Activated CD8-positive, alpha-beta memory T cell treated with anti-CD3 and anti-CD28 coated beads for 4 hours (primary cell): ENCODE measurements at regions not wholly inside any gene's neighbourhood (a gene's known extent, or its start where the extent isn't known, plus 50 kb on each side); places are given as distances from the start of the nearest gene placed in this dataset.
"Not testable (repeated sequence)": the region's sequence is repeated elsewhere in the genome, so short reads cannot be mapped to it uniquely, and the experiment has no call there.

Experiments used
- DNase-seq, 2 donors: peaks; one replicate each; pipeline ENCODE4 v3.0.0-alpha.2; 2020; ENCODE audit warnings: low read depth in 2 of 2

DNA sequence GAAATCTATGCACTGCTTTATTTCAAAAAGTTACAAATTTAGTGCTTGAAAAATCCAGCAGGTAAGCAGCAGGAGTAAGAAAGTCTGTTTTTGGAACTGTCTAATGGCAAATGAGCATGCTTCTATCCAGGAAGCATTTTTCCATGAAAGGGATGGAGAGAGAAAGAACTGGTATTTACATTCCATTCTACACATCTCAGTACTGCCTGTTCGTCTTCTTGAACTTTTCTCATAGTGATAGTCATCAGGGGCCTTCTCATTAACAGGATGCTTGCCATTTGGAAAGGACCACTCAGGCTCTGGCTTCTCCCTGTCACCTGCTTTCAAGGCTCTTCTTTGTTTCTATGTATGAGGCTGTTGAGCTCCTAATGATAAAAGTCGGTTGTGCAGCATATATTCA lies 267.3 kb upstream of the IL12A start:
- no peak for DNase-seq

DNA sequence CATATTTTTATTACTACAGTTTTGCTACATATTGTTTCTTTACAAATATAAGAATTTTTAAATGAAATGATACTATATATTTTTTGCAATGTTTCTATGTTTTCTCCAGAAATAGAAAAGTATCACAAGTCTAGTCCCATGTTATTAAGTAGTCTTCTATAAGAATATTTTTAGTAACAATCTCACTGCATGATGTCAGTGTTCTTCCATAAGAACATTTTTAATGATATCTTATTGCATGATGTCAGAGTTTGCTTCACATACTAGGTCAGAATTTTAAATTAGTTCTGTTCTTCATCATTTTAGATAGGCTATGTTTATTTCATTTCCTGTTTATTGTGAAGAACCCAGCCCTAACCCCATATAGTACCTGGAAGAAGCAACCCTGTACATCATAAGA lies 265.3 kb upstream of the IL12A start:
- no peak for DNase-seq

DNA sequence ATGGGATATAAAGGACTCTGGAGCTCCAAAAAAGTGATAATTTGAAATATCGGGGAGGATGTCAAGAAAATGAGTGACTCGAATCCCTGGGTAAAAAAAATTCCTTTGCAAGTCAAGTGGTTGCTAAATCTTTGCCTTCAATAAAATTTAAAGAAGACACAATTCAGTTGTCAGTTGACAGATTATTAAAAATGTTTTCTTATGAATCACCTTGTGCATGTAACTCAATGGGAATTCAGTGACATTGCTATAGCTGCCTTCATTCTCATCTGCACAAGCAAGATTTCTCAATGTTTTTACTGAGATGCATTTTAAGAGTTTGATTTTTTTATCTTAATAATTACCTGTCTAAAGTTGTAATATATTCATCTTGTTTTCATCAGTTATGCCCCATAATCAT lies 264.0 kb upstream of the IL12A start:
- no peak for DNase-seq

DNA sequence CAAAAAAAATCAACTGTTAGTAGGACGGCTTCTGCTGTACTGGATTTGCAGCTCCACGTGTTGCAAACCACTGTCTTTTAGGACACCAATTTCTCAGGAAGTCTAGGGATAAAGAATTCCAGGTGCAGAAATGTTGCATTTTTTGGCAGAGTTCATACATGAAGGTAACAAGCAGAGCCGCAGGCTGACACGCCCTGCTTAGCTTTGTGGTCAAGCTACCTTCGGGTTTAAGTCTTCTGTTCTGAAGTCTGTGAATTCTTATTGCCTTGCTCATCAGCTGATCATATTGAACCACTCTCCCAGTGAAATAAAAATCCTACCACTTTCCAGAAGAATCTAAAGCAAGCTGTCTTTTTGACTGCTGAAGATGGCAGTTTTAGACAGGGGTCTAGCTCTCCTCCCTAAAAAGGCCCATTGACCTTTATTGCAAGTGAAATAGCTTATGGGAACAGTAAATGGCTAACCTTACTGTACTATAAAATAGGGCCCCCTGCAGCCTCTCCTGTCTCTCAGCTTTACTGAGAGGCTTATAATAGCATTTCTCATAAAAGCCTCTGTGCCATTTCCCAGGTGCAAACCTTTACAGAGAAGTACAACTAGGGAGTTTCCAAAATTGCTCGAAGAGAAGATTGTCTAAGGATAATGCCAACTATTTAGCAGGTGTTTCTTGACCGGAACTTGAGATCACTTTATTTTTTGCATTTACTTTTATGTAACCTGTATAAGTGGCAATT lies 262.2 kb upstream of the IL12A start:
- no peak for DNase-seq

DNA sequence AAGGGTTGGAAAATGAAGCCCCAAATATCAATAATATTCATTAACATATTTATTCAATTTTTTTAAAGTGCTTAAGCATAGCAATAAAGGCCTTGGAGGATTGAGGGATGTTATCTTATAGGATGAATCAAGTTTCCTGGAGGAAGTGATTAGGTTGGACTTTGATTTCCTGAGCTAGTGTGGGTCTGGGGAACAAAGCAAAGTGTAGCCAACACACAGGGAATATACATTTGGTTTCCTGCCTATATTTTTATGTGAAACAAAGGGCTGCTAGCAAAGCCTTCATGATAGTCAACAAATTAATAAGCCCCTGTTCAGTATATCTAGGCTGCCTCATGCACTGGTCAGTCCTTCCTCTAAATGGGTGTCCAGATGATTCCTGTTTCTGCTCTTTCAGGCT lies 261.1 kb upstream of the IL12A start:
- no peak for DNase-seq

DNA sequence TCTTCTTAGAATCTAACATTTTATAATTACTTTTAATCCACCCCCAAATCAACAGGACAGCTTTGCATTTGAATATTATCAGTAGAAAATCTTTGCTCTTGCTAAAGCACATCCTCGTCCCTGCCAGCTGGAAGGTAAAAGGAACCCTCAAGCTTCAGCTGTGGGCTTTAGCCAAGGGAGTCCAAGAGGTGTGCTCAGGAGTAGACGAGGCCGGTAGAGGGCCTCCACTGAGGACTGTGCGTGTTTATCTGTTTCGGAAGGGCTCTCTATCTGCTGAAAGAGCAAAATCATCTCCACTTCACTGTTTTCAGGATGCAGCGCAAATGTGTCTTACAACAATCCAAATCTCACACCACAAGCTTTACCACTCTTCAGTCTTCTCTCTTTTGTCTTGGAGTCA lies 257.4 kb upstream of the IL12A start:
- DNase-seq: no peak

DNA sequence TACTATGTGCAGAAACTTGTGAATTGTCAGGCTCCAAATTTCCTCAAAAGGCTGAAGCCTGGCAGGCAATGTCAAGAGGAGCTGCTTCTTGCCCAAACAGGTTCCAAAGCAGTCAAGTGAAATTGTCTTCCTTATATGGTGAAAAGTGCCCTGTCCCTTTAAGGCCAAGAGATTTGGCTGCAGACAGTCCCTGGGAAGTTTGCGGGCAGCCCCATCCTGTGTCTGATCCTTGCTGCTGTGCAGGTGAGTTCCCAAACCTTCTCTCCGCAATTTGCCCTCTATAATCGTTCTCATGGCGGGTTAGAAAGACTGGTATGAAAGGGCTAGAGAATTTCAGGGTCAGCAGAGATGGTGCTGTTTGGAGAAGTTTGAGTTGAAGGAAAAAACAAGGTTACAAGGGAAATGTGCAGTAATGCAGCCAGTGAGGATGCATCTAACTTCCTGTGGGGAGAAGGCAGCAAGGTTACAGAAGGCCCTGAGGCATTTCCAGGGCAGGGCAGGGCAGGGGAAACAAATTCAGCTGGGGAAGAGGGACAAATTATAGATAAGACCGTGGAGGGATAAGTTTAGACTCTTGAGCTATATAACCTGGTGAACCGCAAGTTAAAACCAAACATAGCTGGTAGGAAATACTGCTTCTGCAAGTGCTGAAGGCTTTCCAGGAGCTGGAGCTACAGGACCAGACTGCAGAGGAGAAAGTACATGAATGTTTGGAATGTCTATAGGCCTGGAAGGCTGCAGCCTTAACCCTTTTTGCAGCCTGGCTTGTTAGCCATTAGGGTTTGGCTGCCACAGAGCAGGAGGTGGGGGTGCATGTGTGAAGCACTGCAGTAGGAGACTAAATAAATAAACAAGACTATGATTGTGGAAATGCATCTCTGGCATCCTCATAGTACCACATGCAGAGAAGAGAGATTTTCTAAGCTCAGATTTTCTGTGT lies 256.2 kb upstream of the IL12A start:
- no peak for DNase-seq

DNA sequence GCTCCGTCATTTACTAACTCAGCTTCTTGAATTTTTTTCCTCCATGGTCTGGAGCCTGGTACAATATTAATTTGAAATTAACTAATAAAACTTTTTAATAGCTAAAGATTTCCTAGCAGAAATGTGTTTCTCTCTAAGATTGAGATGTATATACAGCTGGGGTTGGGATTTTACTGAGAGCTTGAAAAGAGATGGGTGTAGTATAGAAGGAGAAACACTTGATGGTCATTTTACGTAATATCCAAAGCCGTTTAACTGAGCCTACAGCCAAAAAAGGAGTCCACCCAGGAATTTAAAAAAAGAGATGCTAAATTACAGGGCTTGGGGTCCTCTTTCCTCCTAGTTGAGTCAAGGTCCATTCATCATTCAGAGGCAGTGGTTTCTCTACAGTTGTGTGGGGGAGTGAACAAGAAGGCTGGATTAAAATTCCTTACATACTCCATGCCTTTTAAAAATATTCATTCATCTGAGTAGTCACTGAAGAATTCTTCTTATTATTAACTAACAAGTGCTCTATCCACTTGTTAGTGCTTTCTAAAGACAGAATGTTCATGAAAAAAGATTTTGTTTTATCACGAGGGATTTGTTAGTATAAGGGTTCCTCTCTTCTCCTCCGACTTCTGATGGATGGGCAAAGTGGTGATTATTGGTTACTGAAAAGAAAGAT lies 255.3 kb upstream of the IL12A start:
- no peak for DNase-seq

DNA sequence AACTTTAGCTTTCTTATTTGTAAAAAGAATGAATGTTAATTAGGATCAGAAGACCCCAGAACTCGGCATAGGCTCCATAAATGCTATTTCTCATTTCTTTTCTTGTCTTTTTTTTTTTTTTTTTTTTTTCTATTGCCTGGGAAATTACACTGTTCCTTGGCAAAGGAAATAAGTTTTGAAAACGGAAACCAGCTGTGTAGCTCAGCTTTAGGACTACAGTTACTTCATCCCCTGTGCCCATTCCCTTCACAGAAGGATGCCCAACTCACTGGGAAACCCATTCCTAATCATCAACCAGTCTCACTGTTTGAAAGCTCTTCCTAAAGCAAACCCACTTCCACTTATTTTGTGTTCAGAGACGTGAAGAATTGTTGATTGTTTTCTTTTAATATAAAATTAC lies 254.0 kb upstream of the IL12A start:
- DNase-seq: no peak

DNA sequence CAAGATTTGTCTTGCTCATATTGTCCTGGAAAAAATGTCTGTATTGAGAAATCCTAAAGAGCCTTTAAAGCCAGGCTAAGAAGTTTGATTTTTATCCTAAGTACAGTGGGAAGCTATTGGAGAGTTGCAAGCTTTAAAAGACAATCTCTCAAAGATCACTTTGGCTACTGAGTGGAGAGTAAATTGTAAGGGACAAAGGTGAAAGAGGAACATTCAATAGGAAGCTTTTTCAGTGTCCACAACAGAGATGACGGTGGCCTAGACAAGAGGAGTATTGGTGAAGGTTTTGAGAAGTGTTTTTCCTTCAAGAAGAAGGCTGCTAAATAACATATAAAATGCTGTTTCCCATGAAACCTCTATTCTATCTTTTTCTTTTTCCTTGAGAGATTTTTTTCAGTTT lies 249.5 kb upstream of the IL12A start:
- no peak for DNase-seq

DNA sequence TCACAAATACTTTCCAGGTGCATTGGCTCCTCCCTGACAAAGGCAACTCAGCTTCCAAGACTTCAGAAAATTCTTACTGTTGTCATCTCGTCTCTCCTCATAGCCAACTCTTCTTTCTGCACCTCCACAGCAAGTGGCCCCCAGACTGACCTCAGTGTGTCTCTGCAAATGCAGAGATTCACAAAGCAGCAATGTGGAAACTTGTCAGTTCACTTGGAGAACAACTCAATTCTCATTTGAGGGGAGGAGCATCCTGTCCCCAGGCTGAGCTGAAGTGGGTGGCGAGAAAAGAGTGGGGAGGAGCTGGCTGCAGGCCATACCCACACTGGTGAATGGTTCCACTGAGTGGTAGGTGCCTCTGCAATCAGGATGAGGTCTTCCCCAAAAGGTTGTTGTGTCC lies 248.7 kb upstream of the IL12A start:
- DNase-seq: no peak

DNA sequence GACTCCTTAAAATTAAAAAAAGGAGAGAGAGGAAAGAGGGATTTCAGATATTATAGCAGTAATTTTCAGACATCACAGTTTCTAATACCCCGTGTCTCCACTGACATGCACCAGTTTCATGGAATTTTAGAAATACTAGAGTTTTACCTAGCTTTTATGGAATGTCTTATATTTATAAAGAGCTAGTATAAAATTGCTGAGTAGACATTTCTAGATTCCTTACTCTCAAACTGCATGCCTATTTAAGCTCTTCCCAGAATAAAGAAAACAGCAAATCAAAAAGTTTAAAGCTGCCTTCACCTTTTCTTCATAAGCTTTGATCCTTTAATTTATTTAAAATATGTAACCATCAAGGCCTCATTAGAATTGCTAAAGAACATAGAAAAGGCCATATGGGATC lies 247.4 kb upstream of the IL12A start:
- DNase-seq: no peak

DNA sequence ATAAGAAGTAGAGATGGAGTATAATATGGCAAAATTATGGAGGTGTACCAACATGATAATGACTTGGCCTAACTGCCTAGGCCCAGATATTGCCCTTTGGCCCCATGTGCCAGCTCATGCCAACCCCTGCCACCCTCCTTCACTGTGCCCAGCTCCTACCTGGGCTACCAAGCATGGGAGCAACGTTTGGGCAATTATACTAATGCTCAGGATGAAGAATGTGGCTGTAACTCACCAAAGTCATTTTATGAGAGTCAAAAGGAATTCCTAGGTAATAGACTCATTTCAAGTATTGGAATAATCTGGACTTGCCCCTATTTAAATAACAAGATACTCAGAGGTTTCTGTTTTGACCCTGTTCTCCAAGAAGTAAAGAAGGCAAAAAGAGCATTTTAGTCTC lies 240.2 kb upstream of the IL12A start:
- DNase-seq: no peak

DNA sequence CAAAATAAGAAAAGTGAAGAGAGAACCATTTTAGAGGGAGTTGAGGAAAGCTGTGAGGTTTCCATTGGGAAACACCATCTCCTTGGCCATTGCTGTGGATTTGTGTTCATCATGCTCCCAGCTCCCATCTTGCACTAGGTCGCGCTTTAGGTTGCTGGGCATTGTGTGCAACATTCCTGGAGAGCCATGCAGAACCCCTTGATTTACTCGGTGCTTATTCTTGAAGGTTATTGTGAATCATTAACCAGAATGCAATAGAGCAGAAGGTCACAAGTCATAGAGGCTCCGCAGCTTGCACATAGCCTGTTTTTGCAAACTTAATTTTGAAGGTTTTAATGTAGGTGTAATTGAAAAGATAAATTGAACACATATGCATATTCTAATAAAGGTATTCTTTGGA lies 239.2 kb upstream of the IL12A start:
- no peak for DNase-seq

DNA sequence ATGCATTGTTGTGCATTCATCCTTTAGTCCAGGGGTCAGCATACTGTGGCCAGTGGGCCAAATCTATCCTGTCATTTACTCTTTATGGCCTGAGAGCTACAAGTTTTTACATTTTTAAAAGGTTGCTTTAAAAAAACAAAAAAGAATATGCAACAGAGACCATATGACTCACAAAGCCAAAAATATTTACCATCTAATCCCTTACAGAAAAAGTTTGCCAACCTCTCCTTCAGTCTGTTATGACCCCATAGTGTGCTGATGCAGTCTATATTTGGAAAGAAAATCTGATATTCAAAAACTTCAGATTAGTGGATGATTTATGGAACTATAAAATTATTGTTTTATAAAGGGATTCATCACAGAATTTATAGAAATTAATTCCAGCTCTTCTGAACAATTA lies 237.5 kb upstream of the IL12A start:
- DNase-seq: no peak

DNA sequence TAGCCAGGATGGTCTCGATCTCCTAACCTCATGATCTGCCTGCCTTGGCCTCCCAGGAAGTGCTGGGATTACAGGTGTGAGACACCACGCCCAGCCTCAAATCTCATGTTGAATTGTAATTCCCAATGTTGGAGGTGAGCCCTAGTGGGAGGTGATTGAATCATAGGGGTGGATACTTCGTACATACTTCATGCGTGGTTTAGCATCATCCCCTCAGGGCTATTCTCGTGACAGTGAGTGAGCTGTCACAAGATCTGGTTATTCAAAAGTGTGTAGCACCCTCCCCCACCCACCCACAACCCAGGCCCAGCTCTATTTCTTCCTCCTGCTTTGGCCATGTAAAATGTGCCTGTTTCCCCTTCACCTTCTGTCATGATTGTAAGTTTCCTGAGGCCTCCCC lies 236.9 kb upstream of the IL12A start:
- no peak for DNase-seq

DNA sequence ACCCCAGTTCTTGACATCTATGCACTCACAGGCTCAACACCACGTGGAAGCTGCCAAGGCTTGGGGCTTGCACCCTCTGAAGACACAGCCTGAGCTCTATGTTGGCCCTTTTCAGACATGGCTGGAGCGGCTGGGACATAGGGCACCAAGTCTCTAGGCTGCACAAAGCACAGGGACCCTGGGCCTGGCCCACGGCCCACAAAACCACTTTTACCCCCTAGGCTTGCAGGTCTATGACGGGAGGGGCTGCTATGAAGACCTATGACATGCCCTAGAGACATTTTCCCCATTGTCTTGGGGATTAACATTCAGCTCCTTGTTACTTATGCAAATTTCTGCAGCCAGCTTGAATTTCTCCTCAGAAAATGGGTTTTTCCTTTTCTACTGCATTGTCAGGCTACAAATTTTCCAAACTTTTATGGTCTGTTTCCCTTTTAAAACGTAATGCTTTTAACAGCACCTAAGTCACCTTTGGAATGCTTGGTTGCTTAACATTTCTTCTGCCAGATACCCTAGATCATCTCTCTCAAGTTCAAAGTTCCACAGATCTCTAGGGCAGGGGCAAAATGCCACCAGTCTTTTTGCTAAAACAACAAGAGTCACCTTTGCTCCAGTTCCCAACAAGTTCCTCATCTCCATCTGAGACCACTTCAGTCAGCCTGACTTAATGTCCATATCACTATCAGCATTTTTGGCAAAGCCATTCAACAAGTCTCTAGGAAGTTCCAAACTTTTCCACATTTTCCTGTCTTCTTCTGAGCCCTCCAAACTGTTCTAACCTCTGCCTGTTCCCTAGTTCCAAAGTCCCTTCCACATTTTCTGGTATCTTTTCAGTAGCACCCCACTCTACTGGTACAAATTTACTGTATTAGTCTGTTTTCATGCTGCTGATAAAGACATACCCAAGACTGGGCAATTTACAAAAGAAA lies 232.1 kb upstream of the IL12A start:
- not testable (repeated sequence) for DNase-seq

DNA sequence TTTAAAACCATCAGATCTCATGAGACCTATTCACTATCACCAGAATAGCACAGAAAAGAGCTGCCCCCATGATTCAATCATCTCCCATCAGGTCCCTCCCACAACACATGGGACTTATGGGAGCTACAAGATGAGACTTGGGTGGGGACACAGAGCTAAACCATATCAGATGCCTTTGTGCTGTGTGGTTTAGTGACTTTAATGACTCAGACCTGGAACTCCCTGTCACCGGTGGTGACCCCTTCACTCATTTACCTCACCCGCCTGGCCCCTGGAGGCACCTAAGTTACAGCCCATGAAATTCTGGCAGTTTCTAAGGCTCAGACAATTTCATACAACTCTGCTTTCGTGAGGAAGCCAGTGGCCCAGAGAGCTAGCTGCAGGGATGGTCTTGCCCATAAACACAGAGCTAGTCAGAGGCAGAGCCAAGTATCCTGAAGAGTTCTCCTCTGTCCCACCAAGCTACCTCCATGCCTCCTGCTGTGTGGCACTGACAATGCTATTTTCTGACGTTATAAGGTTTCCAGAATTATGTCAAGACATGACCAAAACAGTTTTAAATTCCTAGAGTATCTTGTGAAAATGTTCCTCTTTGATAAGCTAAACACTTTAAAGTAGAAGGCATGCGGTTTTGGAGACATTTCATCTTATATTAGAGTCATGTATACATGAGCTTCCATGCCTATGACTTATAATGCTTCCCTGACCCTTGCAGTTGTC lies 231.1 kb upstream of the IL12A start:
- DNase-seq: no peak

DNA sequence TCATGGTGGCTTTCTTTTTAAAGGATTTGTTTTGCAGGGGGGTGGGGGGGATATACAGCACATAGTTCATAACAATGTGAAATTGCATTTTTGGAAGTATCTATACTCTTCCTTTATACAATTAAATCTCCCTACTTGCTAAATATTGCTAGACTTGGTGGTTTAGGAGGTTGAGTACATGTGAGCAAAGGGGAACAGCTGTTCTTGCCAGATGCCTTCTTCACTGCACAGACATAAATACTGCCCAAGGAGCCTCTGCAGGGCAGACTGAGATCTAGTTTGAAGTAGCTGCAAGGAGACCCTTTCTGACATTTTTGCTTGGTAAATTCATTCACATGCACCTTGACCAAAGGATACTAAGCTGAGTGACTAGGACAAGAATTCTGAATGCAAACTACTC lies 228.6 kb upstream of the IL12A start:
- no peak for DNase-seq

DNA sequence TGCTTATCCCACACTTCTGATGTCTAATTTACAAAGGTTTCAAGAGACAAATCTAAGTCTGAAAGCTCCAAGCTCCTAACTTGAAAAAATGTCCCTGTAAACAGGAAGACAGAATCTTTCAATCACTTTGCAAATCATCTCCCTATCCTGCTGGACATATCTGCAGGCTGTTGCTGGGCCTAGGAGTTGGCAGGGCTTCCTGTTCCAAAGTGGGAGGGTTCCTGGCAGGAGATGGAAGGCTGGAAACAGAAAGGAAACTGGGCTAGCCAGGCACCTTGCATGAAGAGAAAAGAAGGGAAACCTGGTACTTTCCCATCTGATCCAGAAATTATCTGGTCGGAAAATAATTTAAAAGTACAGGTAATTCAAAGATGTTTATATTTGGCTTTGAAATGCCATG lies 227.3 kb upstream of the IL12A start:
- no peak for DNase-seq
